Activated CD8-positive, alpha-beta T cell treated with anti-CD3 and anti-CD28 coated beads for 36 hours (primary cell): ENCODE measurements at regions not wholly inside any gene's neighbourhood (a gene's known extent, or its start where the extent isn't known, plus 50 kb on each side); places are given as distances from the start of the nearest gene placed in this dataset.

Experiments used
- ATAC-seq: fragments of 200-7000 bp; cut with Tn5 transposase; one replicate; pipeline ENCODE4 v1.10.0; 2021; ENCODE audit warnings: mild to moderate bottlenecking, moderate library complexity
- CTCF ChIA-PET: fragments of 350-600 bp; sonication (Branson Sonifier 250); formaldehyde crosslinking; loops from one replicate; lab custom pipeline; 2021; ENCODE audit warnings: antibody characterized with exemption; lab: Charles Lee
- POLR2A ChIA-PET: fragments of 350-600 bp; sonication (Branson Sonifier 250); formaldehyde crosslinking; loops from one replicate; lab custom pipeline; 2021; ENCODE audit warnings: antibody characterized with exemption; lab: Charles Lee
- DNase-seq: peaks from one replicate; pipeline ENCODE4 v3.0.0-alpha.2; 2020
- H3K27ac Mint-ChIP-seq: one replicate; pipeline ENCODE4 v1.8.0; 2021; ENCODE audit warnings: mild to moderate bottlenecking, mixed read lengths
- H3K27me3 Mint-ChIP-seq: one replicate; pipeline ENCODE4 v1.8.0; 2021; ENCODE audit warnings: mixed read lengths
- H3K36me3 Mint-ChIP-seq: one replicate; pipeline ENCODE4 v1.8.0; 2021; ENCODE audit warnings: low read depth, mixed read lengths
- H3K4me1 Mint-ChIP-seq: one replicate; pipeline ENCODE4 v1.8.0; 2021; ENCODE audit warnings: low read depth, mixed read lengths
- H3K4me3 Mint-ChIP-seq: one replicate; pipeline ENCODE4 v1.8.0; 2021; ENCODE audit warnings: mild to moderate bottlenecking, moderate library complexity, mixed read lengths
- H3K9me3 Mint-ChIP-seq: one replicate; pipeline ENCODE4 v1.8.0; 2021; ENCODE audit warnings: mixed read lengths
- intact Hi-C: fragments of 100-400 bp; cut with micrococcal nuclease; formaldehyde crosslinking; loops from one replicate; pipeline ENCODE4 v1.10.0; 2022
- TF ChIP-seq, protein P1 (sequence below): fragments of 200-600 bp; IDR thresholded peaks from one replicate; pipeline ENCODE4 v1.8.0; 2022; ENCODE audit warnings: antibody characterized with exemption, mild to moderate bottlenecking

DNA sequence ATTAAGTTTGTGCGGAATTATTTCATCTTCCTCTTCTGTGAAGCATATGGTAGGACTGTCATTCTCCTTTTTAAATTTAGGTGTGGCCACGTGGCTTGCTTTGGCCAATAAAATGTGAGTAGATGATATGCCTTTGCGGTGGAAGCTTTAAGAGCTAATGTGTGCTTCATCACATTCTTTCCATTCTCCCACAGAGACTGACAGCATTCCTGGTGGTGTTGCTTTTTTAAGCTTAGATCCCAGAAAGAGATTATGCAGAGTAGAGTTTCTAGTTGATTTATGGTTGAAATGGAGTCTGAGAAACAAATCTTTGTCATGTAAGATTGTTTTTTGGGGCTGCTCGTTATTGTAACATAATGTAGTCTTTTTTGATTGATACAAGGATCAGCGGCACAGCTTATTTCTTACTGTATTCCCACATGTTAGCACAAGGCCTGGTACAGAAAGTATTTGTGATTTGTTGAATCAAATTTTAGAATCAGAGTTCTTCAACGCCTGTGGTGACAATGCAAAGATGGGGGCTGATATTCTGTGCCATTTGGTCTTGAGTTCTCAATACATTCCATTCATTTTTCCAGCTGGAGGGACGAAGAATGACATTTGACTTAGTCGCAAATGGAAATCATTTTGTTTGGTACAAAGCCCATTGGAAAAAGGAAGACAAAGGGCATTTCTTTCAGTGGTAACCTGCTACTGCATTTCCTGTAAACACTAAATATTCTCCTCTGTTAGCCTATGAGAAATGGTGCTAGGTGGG lies 209.9 kb upstream of the VLDLR start:
- CTCF ChIA-PET = no interaction called here
- intact Hi-C loops = no loop called here
- no peaks in the 10 kb centered on the region for H3K9me3 Mint-ChIP-seq

DNA sequence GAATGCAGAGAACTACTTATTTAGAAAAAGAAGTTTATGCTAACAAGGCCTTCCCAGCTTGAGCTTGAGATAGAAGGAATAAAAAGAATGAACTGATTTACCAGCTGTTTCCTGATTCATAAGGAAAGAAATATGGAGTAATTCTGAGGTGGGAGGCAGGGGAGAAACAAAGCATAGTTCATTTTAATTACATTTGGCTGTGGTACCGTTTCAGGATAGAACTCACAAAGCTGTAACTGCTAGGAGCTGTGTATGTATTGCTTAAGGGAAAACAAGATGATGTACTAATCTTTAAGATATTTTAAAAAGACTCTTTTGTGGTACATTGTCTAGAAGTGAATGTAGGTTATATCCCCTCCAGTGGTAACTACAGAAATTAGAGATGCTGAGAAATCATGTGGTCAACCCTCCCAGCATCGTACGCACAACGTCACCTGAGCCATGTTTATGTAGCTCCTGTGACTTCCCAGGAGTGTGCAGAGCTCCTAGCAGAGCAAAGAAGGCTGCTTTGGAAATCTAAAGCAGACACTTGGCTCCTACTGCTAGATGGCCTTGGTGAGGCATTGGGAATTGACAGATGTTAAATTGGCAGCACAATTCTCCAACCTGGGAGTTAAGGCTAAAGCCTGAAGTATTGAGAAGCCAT lies 208.3 kb upstream of the VLDLR start:
- no peak for DNase-seq
- POLR2A ChIA-PET = no interaction called here
- Mint-ChIP-seq H3K27ac (no peak overlapping the region), H3K27me3 (peaks cover 4% of the 10 kb centered on the region), H3K4me3 (no peak overlapping the region), H3K9me3 (no peaks in the 10 kb centered on the region), H3K36me3 (no peaks in the 10 kb centered on the region), H3K4me1 (no peaks in the 10 kb centered on the region)
- intact Hi-C loops = no loop called here
- no peak for ATAC-seq
- TF ChIP-seq, protein P1, sequence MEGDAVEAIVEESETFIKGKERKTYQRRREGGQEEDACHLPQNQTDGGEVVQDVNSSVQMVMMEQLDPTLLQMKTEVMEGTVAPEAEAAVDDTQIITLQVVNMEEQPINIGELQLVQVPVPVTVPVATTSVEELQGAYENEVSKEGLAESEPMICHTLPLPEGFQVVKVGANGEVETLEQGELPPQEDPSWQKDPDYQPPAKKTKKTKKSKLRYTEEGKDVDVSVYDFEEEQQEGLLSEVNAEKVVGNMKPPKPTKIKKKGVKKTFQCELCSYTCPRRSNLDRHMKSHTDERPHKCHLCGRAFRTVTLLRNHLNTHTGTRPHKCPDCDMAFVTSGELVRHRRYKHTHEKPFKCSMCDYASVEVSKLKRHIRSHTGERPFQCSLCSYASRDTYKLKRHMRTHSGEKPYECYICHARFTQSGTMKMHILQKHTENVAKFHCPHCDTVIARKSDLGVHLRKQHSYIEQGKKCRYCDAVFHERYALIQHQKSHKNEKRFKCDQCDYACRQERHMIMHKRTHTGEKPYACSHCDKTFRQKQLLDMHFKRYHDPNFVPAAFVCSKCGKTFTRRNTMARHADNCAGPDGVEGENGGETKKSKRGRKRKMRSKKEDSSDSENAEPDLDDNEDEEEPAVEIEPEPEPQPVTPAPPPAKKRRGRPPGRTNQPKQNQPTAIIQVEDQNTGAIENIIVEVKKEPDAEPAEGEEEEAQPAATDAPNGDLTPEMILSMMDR = no peak
- CTCF ChIA-PET = no interaction called here

More for the DNA sequence above, 209.9 kb upstream of the VLDLR start:
- Mint-ChIP-seq H3K4me1 (no peaks in the 10 kb centered on the region), H3K4me3 (no peak overlapping the region), H3K27me3 (peaks cover 3% of the 10 kb centered on the region), H3K27ac (no peak overlapping the region), H3K36me3 (no peaks in the 10 kb centered on the region)
- TF ChIP-seq, protein P1 = no peak
- POLR2A ChIA-PET = no interaction called here
- no peak for ATAC-seq
- DNase-seq = no peak

DNA sequence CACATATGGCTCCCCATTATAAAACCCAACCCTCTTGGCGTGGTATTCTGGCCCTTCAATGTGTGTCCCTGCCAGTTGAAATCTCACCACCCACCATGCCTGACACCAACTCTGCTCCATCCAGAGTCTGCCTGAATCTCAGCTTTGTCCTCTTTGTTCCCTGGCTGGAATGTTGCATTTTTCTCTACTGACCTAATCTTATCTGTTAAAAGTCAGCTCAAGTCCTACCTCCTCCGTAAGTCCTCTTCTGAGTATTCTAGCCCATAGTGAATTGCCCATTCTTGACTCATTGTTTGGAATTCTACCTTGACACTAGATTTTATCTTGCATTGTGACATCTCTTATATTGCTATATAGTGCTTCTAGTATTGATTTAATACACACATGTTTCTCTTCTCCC lies 207.1 kb upstream of the VLDLR start:
- intact Hi-C loops = no loop called here
- no peaks in the 10 kb centered on the region for H3K9me3 Mint-ChIP-seq
- H3K36me3 Mint-ChIP-seq = no peaks in the 10 kb centered on the region
- peaks cover 5% of the 10 kb centered on the region for H3K27me3 Mint-ChIP-seq
- DNase-seq = no peak
- no peak overlapping the region for H3K27ac Mint-ChIP-seq
- CTCF ChIA-PET = no interaction called here
- H3K4me1 Mint-ChIP-seq = no peaks in the 10 kb centered on the region
- POLR2A ChIA-PET = no interaction called here
- no peak overlapping the region for H3K4me3 Mint-ChIP-seq
- no peak for ATAC-seq
- TF ChIP-seq, protein P1 = no peak

DNA sequence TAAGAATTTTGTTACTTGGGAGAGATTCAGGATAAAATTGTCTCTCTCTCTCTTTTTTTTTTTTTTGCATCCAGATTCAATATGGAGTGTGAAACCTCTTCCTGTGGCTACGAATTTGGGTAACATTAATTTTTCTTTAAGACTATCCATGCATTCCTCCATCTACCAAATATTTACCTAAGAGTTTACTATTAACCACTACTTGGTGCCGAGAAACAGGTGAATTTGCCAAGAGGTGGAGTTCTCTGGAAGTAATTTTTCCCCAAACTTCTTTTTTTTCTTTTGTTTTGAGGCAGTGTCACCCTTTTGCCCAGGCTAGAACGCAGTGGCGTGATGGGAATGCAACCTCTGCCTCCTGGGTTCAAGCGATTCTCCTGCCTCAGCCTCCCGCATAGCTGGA lies 206.3 kb upstream of the VLDLR start:
- H3K36me3 Mint-ChIP-seq = no peaks in the 10 kb centered on the region
- H3K27ac Mint-ChIP-seq = no peak overlapping the region
- POLR2A ChIA-PET = no interaction called here
- TF ChIP-seq, protein P1 = no peak
- no peaks in the 10 kb centered on the region for H3K9me3 Mint-ChIP-seq
- CTCF ChIA-PET = no interaction called here
- no peak overlapping the region for H3K4me3 Mint-ChIP-seq
- DNase-seq = no peak
- no peaks in the 10 kb centered on the region for H3K4me1 Mint-ChIP-seq
- ATAC-seq = no peak
- H3K27me3 Mint-ChIP-seq = peaks cover 5% of the 10 kb centered on the region
- intact Hi-C loops = no loop called here

DNA sequence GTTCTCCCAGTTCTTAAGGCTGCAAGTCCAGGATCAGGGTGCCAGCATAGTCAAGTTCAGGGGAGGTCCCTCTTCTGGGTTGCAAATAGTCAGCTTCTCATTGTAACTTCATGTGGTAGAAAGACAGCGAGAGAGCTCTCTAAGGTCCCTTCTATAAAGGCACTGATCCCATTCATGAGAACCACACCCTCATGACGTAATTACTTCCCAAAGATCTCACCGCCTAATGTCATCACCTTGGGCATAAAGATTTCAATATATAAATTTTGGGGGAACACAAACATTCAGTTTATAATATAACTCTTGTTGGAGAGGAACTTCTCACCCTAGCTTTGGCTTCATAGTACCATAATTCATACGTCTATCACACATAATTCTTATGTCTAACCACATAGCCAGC lies 203.9 kb upstream of the VLDLR start:
- CTCF ChIA-PET = no interaction called here
- POLR2A ChIA-PET = no interaction called here
- no peak overlapping the region for H3K4me3 Mint-ChIP-seq

More for the DNA sequence above, 203.9 kb upstream of the VLDLR start:
- intact Hi-C loops = no loop called here
- TF ChIP-seq, protein P1 = no peak
- H3K27me3 Mint-ChIP-seq = peaks cover 6% of the 10 kb centered on the region
- ATAC-seq = no peak
- no peak overlapping the region for H3K27ac Mint-ChIP-seq
- no peaks in the 10 kb centered on the region for H3K9me3 Mint-ChIP-seq
- H3K4me1 Mint-ChIP-seq = no peaks in the 10 kb centered on the region
- no peaks in the 10 kb centered on the region for H3K36me3 Mint-ChIP-seq
- DNase-seq = no peak
